NCI-H2227 (cell line): ENCODE measurements at regions not wholly inside any gene's neighbourhood (a gene's known extent, or its start where the extent isn't known, plus 50 kb on each side); places are given as distances from the start of the nearest gene placed in this dataset.
"Not testable (repeated sequence)": the region's sequence is repeated elsewhere in the genome, so short reads cannot be mapped to it uniquely, and the experiment has no call there.

Experiments used
- DNase-seq: peaks from one replicate; lab custom pipeline; 2025; ENCODE audit not compliant: unreplicated experiment; lab: John Stamatoyannopoulos, UW

DNA sequence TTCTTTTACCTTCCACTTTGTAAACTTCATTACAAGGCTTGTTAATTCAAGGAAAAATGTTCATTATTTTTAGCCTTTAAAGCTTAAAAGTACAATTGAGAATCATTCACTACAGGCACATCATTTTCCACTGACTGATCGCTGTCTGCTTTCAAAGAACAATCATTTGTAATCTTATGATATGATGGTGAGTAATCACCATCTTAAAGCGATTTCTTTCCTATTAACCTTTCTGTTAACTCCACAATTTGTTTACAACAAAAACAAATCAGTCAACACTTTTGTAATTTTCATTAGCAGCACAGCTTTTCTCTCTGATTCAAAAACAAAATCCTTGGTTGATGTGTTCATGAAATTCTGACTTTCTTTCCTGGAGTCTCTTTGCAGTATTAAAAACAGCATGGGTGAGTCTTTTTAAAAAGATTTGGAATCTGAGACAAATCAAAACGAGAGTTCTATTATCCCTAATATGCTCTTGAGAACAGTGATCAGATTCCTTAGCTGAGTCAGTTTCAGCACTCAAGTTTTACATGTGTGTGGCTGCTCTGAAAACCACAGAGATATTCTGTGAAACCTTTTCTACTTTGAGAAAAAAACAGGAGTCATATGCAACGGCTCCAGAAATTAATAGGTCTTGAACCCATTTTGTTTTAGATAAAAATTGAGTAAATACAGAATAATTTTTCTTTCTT lies 145.8 kb upstream of the TMPRSS15 start:
- peak; percentile 12 for DNase-seq

- peak; percentile 53 for DNase-seq
These were observed 146.8 kb upstream of the TMPRSS15 start for GRCh38 chr21:18550361-18550760.

DNA sequence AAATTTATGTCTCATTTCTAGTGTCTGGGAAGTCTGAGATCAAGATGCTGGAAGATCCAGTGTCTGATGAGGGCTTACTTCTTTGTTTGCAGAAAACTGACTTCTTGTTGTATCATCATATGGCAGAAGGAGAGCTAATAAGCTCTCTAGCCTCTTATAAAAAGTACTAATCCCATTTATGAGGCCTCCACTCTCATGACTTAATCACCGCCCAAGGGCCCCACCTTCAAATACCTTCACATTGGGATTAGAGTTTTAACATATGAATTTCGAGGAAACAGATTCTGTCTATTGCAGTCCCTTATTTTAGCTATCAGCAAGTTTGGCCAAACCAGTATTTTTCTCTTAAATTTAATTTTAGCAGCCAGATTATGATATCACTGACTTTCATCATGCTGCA lies 150.2 kb upstream of the TMPRSS15 start:
- no peak for DNase-seq

GRCh38 chr21:18567770-18568169 lies 164.2 kb upstream of the TMPRSS15 start:
- not testable (repeated sequence) for DNase-seq

DNA sequence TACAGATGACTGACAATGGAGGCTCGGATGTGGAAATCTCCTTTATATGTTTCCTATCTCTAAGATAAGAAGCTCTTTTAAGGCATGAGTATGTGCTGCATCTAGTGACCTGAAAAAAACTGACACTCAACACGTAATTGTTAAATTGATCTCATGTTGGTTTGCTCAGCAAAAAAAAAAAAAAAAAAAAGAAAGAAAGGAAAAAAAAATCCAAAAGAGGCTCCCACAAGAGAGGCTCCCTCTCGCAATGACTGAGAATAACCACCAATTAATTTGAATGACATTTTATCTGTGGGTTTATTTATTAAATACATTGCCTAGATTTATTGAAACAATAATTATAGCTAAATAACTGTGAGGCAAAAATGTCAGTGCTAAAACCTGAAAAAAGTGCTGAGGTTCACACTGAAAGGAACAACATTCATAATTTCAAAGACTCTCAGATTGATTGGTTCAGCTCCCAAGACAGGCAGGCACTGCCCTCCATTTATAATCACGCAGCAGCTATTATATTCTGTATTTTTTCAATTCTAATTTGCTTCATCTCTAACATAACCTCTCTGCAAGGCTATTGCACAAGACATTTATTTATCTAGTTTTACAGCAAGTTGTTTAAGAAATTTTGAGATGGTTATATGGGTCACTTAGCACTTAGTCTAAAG lies 184.5 kb upstream of the TMPRSS15 start:
- DNase-seq, result peak; percentile 16

DNA sequence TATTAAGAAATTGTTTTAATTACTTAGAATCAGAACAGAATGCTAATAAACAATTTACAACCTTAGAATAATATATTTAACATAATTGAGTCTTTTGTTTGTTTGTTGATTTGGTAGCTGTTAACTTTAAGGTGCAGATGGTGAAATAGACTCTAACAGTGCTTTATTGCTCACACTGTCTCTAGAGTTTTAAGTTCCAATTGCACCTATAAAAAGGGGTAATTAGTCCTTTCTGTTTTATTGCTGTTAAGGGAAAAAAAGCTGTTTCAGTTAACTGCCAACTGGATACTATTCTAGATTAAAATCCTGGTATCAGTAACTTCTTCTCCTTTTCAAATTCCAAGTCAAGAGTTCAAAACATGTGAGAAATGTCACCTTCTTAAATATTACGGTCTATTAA lies 197.6 kb upstream of the TMPRSS15 start:
- no peak for DNase-seq

- no peak for DNase-seq
These were observed 199.1 kb upstream of the TMPRSS15 start for GRCh38 chr21:18602711-18603110.

DNA sequence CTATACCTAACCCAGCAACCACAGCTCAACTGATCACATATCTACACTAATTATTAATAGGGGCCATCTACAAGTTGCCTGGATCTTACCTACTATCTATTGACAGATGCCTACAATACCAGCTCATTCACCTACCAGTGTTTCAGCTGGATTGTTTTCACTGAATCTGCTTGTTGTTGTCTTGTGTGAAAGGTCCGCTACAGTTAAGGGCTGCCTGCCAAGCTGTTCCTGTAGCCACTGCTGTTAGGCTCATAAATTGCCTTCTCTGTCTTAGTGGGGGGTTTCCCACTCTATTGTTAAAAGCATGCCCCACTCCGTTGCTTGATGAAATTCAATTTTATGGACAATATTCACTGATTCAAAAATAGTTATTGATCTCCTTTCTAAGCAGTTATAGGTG lies 199.7 kb upstream of the TMPRSS15 start:
- peak; percentile 12 for DNase-seq

- DNase-seq, result no peak
These were observed 200.4 kb upstream of the TMPRSS15 start for GRCh38 chr21:18603980-18604379.

DNA sequence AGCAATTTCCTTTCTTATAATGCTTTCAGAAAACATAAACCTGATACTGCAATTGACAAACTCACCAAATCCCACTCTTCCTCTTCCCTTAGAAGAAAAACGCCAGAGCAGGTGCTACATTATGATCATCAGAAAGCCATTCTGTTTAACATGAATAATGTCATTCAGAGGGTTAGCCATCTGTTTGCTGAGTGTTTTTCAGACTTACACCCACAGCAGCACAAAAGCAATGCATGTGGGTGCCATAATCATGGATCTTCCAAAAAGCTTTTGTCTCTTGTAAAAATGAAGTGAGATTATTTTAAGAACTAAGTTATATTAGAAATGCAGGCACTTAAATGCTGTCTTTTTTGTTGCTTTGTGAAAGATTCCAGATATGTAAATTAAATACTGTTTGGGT lies 204.6 kb upstream of the TMPRSS15 start:
- peak; percentile 30 for DNase-seq

DNA sequence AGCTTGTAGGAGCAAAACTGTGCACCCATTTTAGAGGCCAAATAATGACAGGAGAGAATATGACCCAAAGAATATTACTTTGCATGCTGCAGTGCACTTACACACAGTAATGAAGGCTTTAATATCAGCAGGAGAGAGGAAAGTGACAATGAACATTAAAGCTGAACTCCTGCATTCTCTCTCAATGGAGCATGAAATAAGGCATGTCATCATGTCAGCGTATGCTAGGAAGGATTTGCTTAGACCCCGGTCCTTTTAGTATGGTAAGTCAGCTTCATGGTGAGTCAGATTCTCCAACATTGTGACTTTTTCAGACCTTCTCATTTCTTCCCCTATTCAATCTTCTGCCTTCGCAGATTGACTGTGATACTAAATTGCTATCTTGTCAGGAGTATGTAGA lies 210.7 kb upstream of the TMPRSS15 start:
- DNase-seq, result peak; percentile 12

DNA sequence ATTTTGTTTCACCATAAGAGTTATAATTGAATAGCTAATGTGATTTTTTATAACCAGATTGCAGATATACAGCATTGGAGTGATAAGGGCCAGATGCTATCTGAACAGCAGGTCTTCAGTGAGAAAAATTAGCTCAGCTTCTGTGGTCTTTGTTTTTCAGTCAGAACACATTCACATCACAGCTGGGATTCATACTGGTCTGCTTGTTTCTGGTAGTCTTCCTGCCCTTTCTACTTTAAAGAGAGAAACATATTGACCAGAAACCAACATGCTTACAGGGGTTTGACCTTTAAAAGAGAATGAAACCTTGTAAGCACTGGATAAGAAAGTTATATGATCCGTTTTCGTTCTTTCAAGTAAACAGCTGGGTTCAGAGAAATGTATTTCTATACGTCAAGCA lies 213.7 kb upstream of the TMPRSS15 start:
- no peak for DNase-seq

DNA sequence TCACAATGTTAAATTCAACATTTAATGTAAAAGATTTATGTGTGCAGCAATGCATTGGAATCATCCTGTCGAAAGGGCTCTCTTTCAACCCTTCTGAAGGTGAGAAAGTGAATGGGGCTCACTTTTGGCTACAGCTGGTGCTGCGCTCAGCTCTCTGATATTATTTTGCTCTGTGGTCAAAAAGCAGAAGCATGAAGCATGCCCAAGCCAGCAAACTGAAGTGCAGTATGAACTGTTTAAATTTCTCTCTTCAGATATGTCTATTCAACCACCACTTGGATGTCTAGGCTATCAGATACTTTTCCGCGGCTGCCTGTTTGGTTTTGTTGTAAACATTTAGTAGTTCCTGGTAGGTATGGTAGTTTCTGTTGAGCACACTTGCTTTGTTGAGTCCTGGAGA lies 216.9 kb upstream of the TMPRSS15 start:
- DNase-seq, result no peak

DNA sequence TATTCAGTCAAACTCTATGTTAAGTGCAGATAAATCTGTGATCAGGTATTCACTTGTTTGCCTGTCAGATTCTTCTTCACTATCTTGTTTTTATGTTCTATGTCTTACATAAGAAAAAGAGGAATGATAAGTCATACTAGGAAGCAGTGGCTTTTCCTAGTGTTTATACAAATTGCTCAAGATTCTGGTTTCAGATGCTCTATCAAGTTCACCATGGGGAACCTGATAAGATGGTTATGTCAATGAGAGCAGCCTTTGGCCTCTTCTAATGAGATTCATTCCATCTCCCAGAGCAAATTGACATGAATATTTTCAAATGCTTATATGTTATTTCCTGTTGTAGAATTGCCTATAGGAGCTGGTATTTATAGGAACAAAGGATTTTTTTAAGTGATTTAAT lies 218.8 kb upstream of the TMPRSS15 start:
- DNase-seq, result no peak

DNA sequence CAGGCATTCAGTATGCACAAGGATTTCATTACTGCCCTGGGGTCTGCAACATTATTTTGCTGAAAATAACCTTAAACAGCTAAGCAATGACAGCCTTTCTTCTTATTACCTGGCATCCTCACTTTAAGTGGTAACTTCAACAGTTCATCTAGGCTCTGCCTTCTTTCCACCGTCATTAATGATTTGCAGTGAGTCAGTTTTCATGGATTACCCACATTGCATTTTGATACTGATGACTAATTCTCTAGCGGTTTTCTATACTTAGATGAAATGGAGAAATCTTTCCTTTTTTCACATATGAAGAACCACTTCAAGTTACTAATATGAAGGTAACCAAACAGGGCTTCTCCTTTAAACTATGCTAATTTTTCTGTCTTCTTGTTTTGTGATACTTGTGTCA lies 226.9 kb upstream of the TMPRSS15 start:
- no peak for DNase-seq

DNA sequence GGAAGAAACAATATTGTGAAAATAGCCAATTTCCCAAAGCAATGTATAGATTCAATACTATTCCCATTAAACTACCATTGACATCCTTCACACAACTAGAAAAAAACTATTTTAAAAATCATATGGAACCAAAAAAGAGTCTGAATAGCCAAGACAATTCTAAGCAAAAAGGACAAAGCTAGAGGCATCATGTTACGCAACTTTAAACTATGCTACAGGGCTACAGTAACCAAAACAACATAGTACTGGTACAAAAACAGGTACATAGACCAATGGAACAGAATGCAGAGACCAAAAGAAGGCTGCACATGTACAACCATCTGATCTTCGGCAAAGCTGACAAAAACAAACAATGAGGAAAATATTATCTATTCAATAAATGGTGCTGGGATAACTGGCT lies 233.3 kb upstream of the TMPRSS15 start:
- DNase-seq, result no peak

- peak; percentile 58 for DNase-seq
These were observed 242.5 kb upstream of the TMPRSS15 start for GRCh38 chr21:18646116-18646515.

- DNase-seq, result no peak
These were observed 252.3 kb upstream of the TMPRSS15 start for GRCh38 chr21:18655931-18656330.

DNA sequence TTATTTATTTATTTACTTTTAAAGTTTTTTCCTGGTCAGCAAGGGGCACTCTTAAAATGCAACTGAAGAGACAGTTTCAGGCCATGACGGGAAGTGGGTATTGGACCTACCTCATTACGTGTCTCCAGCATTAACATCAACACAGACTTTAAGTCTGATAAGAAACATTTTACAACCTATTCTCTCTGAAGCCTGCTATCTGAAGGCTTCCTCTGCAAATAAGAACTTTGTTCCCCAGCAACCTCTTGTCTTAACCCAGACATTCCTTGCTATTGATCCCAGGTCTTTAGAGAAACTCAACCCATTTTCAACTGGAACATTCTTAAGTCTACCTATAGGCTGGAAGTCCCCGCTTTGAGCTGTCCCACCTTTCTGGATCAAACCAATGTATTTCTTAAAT lies 258.3 kb upstream of the TMPRSS15 start:
- DNase-seq, result no peak

DNA sequence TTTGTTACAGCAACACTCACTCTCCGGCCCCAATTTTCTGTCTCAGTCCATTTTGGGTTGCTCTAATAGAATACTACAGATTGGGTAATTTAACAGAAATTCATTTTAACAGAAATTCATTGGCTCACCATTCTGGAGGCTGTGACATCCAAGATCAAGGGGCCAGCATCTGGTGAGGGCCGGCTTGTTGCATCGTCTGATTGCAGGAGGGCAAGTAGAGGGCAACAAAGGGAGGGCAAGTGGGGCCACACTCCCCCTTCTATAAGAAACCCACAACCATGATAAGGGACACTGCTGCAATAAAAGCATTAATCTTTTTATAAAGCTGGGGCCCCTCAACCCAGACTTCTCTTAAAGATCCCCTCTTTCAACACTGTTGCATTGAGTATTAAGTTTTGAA lies 260.1 kb upstream of the TMPRSS15 start:
- no peak for DNase-seq

GRCh38 chr21:18666725-18667124 lies 263.1 kb upstream of the TMPRSS15 start:
- DNase-seq, result no peak

GRCh38 chr21:18673789-18674188 lies 270.2 kb upstream of the TMPRSS15 start:
- no peak for DNase-seq

- peak; percentile 49 for DNase-seq
These were observed 274.0 kb upstream of the TMPRSS15 start for GRCh38 chr21:18677632-18678031.
